Dendritic cell treated with granulocyte-macrophage colony-stimulating factor and Interleukin-4, amounts not matched to agents 40 ng/mL and 50 ng/mL, for 4 days (primary cell): ENCODE measurements at regions not wholly inside any gene's neighbourhood (a gene's known extent, or its start where the extent isn't known, plus 50 kb on each side); places are given as distances from the start of the nearest gene placed in this dataset.

ENCODE experiments used
- H3K27ac Mint-ChIP-seq: one replicate; pipeline ENCODE4 v1.8.0; 2022; ENCODE audit warnings: mild to moderate bottlenecking, mixed read lengths
- H3K27me3 Mint-ChIP-seq: one replicate; pipeline ENCODE4 v1.8.0; 2022; ENCODE audit warnings: mild to moderate bottlenecking, mixed read lengths
- H3K36me3 Mint-ChIP-seq: one replicate; pipeline ENCODE4 v1.8.0; 2022; ENCODE audit warnings: low read depth, mixed read lengths
- H3K4me1 Mint-ChIP-seq: one replicate; pipeline ENCODE4 v1.8.0; 2022; ENCODE audit warnings: low read depth, mixed read lengths
- H3K4me3 Mint-ChIP-seq: one replicate; pipeline ENCODE4 v1.8.0; 2022; ENCODE audit warnings: mild to moderate bottlenecking, moderate library complexity, mixed read lengths
- H3K9me3 Mint-ChIP-seq: one replicate; pipeline ENCODE4 v1.8.0; 2022; ENCODE audit warnings: mixed read lengths
- intact Hi-C: fragments of 100-400 bp; cut with micrococcal nuclease; formaldehyde crosslinking; loops from one replicate; pipeline ENCODE4 v1.15.0; 2022

DNA sequence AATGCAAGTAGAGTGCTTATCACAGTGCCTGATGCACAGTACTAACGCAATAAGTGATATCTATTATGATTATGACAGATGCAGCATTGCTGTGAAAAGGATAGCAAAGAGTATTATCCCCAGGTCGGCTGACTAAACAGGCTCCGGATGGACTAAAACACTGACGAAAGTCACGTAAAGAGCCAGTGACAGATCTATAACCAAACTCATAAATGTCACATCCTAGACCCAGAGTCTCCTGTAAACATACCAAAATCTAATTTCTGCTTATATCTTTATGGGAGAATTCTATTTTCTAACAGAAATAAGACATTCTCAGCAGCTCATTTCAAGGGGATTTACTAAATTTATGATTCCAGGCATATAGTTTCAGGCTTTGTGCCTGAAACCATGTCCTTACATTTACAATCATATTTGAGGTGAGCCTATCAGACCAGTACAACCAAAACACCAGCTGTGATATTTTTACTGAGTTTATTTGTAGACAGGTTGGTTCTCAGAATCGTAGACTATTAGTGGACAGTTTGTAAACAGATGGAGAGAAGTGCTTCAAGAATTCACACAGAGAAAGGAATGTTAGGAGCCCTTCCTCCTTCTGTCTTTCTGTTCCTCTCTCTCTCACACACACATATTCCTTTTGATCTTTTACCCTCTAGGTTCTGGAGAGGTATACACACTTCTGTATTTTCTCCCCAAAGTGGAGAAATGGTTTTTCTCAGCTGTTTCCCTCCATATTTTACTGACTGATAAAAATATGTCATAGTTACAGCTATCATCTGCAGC lies 52.4 kb upstream of the WDR26 start:
- H3K4me1 Mint-ChIP-seq, result peaks cover 18% of the 10 kb centered on the region
- no peak overlapping the region for H3K4me3 Mint-ChIP-seq
- intact Hi-C loops, result no loop called here
- no peak overlapping the region for H3K27ac Mint-ChIP-seq
- no peaks in the 10 kb centered on the region for H3K9me3 Mint-ChIP-seq
- no peaks in the 10 kb centered on the region for H3K27me3 Mint-ChIP-seq
- H3K36me3 Mint-ChIP-seq, result no peaks in the 10 kb centered on the region

DNA sequence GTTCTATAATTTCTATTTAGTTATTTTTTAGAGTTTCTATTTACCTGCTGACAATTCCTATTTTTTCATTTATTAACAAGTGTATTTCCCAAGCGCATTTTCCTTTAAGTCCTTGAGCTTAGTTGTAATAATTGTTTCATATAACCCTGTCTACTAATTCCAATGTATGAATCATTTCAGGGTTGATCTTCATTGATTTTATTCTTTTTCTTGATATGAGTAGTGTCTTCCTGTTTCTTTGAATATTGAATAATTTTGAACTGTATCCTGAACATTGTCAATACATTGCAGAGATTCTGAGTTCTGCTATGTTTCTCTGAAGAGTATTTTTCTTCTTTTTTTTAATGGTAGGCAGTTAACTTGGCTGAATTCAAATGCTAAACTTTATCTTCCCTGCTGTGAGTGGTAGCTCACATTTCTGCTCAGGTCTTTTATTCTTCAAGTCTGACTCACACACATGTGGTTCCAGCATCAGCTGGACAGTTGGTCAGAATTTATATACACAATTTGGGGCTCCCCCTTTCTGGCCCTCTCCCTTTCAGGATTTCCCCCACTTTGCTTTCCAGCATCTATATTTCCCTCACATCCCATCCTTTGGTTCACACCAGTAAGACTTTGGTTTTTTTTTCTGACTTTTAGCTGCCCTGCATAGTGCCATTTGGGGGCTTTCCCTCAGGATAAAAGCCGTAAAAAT lies 54.4 kb upstream of the WDR26 start:
- no peaks in the 10 kb centered on the region for H3K9me3 Mint-ChIP-seq
- H3K27me3 Mint-ChIP-seq, result no peaks in the 10 kb centered on the region
- H3K27ac Mint-ChIP-seq, result peak overlapping the region; percentile 39
- intact Hi-C loops, result no loop called here
- H3K4me3 Mint-ChIP-seq, result no peak overlapping the region
- H3K4me1 Mint-ChIP-seq, result peaks cover 24% of the 10 kb centered on the region
- H3K36me3 Mint-ChIP-seq, result no peaks in the 10 kb centered on the region

DNA sequence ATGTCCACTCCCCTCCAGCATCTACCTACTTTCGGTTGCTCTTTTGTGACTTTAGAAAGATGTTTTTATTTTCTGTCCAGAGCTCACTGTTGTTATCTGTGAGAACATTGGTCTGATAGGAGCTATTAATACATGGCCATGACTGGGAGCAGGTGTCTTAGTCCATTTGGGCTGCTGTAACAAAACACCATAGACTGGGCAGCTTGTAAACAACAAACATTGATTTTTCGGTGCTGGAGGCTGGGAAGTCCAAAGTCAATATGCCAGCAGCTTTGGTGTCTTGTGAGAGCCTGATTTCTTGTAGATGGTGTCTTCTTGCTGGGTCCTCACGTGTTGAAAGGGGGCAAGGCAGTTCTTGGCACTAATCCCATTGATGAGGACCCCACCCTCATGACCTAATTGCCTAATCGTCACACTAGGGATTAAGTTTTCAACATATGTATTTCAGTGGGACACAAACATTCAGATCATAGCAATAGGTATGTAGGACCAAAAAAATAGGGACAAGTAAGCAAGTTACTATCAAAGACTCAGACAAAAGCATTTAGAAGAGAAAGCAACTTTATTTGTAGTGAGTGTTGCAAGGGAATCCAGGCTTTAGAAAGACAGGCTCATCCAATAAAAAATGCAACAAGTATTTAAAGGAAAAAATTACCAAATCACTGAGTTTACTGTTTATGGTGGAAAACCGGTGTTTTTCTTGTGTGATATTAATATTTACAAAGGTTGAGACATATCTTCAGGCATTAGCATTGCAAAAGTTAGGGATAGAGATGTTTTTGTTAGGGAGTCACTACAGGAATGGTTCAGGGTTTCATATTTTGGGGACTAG lies 55.2 kb upstream of the WDR26 start:
- Mint-ChIP-seq H3K36me3 (no peaks in the 10 kb centered on the region), H3K27me3 (no peaks in the 10 kb centered on the region), H3K9me3 (no peaks in the 10 kb centered on the region), H3K4me3 (no peak overlapping the region), H3K27ac (peak overlapping the region; percentile 39), H3K4me1 (peaks cover 30% of the 10 kb centered on the region)
- intact Hi-C loops, result no loop called here

DNA sequence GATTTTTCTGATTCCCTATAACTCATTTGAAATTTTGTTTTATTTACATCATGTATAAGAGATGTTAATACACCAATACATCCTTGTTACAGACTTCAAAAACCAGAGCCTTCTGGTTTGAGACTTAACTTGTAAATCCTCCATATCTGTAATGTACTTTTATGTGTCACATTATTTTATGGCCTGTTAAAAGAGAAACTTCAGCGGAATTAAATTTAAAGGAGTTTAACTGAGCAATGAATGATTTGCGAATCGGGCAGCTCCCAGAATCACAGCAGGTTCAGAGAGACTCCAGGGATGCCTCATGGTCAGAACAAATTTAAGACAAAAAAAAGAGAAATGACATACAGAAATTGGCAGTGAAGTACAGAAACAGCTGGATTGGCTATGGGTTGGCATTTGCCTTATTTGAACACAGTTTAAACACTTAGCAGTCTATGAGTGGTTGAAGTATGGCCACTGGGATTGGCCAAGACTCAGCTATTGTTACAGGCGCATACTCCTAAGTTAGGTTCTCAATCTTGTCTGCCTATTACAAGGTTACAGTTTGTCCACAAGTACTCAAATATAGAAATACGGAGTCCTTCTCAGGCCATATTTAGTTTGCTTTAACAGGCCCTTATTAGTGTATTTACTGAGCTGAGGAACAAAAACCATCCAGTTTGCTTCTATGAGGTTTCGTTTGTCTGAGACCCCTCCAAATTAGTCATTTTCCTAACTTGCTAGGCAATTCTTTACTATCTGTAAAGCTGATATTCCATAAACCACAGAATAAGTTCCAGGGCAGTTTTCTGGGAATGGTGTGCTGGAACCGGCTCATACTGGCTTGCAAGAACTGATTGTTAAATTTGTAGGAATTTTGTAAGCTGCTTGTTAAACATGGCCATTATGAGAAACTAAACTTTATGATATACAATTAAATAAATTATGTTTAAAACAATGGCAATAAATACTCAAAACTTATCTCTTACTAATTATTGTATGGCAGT lies 56.2 kb upstream of the WDR26 start:
- peaks cover 41% of the 10 kb centered on the region for H3K4me1 Mint-ChIP-seq
- no peaks in the 10 kb centered on the region for H3K9me3 Mint-ChIP-seq
- no peaks in the 10 kb centered on the region for H3K36me3 Mint-ChIP-seq
- no peak overlapping the region for H3K4me3 Mint-ChIP-seq
- no peaks in the 10 kb centered on the region for H3K27me3 Mint-ChIP-seq
- intact Hi-C loops, result no loop called here
- peak overlapping the region; percentile 39 for H3K27ac Mint-ChIP-seq

DNA sequence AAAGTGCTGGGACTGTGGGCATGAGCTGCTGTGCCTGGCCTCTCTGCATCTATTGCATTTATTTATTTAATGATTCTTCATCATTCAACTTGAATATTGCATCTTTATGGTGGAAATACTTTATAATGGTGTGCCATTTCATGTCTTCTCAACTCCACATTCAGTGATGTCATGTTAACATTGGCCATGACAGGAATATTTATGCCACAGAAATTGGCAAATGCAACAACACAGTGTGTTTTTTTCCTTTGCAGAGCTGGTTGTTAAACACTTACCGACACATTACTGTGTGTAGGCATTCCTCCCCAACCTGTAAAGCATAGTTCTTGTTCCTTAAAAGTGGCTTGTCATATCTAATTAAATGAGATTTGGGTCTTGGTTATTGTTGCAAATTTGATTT lies 57.4 kb upstream of the WDR26 start:
- Mint-ChIP-seq H3K4me3 (no peak overlapping the region), H3K27ac (no peak overlapping the region), H3K36me3 (peaks cover 4% of the 10 kb centered on the region), H3K9me3 (no peaks in the 10 kb centered on the region), H3K4me1 (peaks cover 50% of the 10 kb centered on the region), H3K27me3 (no peaks in the 10 kb centered on the region)
- intact Hi-C loops, result no loop called here

DNA sequence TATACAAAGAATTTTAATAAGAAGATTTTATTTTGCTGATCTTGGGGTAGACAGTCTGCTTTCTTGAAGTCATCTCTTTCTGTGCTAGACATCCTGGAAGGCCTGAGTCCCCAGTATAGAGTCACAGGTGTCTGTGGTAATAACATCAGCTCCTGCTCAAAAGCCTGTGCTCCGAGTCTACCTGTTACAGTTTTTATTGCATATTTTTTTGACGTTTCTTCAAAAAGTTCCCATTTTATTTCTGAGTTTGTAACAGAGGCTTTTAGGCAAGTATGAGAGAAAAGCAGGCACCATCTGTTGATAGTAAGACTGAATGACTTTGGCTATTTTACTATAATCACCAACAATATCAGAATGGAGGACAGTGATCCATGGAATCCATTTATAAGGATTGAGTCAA lies 58.0 kb upstream of the WDR26 start:
- Mint-ChIP-seq H3K27ac (peak overlapping the region; percentile 48), H3K4me1 (peaks cover 51% of the 10 kb centered on the region), H3K9me3 (no peaks in the 10 kb centered on the region), H3K27me3 (no peaks in the 10 kb centered on the region), H3K4me3 (no peak overlapping the region), H3K36me3 (peaks cover 5% of the 10 kb centered on the region)
- intact Hi-C loops, result no loop called here

DNA sequence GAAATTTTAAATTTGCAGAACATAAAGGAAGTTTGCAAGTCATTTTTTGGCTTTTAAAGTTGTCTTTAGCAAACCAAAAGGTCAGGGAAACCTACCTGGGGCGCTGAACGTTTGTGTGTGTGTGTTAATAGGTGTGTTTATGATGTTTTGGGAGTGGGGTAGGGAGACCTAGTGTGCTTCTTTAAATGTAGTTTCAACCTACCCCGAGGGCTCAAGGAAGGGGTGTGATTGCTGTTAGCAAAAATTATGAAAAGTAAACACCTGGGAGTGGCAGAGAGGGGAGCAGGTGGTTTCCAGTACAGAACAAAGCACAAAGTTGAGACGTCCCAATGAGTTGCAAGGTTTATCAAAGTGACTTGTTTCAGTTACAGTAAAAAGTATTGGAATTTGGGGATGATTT lies 58.7 kb upstream of the WDR26 start:
- no peaks in the 10 kb centered on the region for H3K9me3 Mint-ChIP-seq
- H3K4me3 Mint-ChIP-seq, result no peak overlapping the region
- peaks cover 57% of the 10 kb centered on the region for H3K4me1 Mint-ChIP-seq
- intact Hi-C loops, result no loop called here
- H3K27ac Mint-ChIP-seq, result peak overlapping the region; percentile 48
- no peaks in the 10 kb centered on the region for H3K27me3 Mint-ChIP-seq
- peaks cover 5% of the 10 kb centered on the region for H3K36me3 Mint-ChIP-seq

DNA sequence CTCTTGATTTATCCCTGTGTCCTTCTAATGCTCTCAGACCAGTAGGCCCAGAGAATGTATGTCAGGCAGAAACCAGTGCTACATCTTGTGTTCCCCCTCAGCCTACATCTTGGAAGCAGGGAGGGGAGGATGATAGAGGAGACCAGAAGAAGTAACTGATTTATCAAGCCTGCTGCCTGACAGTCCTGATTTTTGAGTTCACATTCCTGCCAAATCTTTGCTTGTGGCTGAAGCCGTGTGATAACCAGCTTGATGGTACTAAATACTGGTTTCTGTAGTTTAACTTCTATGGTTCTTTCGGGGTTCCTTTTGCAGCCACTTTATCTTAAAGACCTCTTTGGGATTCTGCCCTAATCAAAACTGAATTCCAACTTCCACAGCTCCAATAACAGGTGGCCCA lies 59.7 kb upstream of the WDR26 start:
- H3K27me3 Mint-ChIP-seq, result no peaks in the 10 kb centered on the region
- H3K27ac Mint-ChIP-seq, result peak overlapping the region; percentile 88
- H3K36me3 Mint-ChIP-seq, result peaks cover 5% of the 10 kb centered on the region
- H3K4me3 Mint-ChIP-seq, result no peak overlapping the region
- H3K9me3 Mint-ChIP-seq, result no peaks in the 10 kb centered on the region
- peaks cover 60% of the 10 kb centered on the region for H3K4me1 Mint-ChIP-seq
- intact Hi-C loops, result no loop called here

DNA sequence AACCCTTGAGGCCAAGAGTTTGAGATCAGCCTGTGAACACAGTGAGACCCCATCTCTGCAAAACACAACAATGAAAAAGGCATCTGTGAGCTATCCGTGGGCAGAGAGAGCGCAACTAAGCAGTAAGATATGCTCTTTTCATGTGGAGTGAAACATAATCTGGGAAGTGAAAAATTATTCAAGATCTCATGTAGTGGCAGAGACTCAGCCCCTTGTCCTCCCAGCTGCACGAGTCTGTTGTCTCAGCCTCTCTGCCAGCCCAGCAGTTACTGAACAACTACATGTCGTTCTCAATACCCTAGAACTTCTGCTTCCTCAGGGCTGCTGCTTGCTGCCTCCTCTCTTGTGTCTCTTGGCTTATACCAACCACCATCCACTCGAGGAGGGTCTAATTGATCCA lies 61.3 kb upstream of the WDR26 start:
- H3K36me3 Mint-ChIP-seq, result peaks cover 5% of the 10 kb centered on the region
- intact Hi-C loops, result no loop called here
- no peaks in the 10 kb centered on the region for H3K9me3 Mint-ChIP-seq
- peaks cover 71% of the 10 kb centered on the region for H3K4me1 Mint-ChIP-seq
- peak overlapping the region; percentile 88 for H3K27ac Mint-ChIP-seq
- no peak overlapping the region for H3K4me3 Mint-ChIP-seq
- H3K27me3 Mint-ChIP-seq, result no peaks in the 10 kb centered on the region

DNA sequence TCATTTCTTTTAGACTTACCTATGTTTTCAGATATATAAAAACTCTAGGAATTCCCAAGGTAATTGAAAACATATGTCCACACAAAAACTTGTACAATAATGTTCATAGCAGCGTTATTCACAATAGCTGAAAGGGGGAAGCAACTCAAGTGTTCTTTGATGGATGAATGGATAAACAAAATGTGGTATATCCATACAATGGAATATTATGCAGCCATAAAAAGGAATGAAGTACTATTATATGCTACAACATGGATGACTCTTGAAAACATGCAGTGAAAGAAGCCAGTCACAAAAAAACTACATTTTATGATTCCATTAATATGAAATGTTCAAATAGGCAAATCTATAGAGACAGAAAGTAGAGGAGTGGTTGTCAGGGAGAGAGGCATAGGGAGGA lies 62.2 kb upstream of the WDR26 start:
- Mint-ChIP-seq H3K4me3 (no peak overlapping the region), H3K4me1 (peaks cover 78% of the 10 kb centered on the region), H3K36me3 (peaks cover 5% of the 10 kb centered on the region), H3K9me3 (no peaks in the 10 kb centered on the region), H3K27ac (peak overlapping the region; percentile 88), H3K27me3 (no peaks in the 10 kb centered on the region)
- intact Hi-C loops, result no loop called here

DNA sequence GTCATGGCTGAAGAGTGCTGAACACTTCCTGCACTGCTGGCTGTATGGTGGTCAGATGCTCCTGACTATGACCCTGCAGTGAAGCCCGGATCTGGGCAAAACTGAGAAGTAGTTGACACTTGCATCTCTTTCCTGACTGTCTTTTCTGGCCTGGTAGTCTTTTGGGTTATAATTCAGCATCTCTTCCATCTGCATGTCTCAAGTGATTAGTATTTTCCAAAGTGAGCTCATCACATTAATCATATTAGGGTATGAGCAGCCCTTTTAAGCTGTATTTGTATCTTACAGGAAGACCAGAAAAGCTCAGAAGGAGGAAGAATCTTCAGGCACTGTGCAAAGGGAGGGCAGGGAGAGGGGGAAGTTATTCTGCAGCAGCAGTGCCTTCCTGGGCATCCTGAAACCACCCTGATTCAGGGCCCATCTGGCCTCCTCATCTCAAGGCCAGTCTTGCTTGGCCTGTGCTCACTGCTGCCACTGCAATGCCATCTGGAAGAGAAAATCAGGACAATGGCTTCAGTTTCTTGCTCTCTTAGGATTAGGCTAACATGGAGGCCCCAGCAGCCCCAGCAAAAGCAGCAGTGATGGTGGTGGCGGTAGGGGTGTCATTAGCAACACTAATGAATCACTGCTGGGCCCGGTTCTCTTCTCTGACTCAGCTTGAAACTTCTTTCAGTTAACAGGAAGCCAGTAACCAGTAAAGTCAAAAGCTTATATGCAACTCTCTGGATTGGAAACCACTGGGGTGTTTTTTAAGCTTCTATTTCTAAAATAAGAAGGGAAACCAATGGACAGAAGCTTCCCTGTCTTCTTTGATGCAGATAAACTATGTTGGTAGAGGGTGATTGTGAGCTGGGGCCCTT lies 63.3 kb upstream of the WDR26 start:
- Mint-ChIP-seq H3K4me1 (peaks cover 89% of the 10 kb centered on the region), H3K9me3 (no peaks in the 10 kb centered on the region), H3K27me3 (no peaks in the 10 kb centered on the region), H3K36me3 (peaks cover 5% of the 10 kb centered on the region), H3K27ac (peak overlapping the region; percentile 88), H3K4me3 (peak overlapping the region; percentile 67)
- intact Hi-C loops, result no loop called here

DNA sequence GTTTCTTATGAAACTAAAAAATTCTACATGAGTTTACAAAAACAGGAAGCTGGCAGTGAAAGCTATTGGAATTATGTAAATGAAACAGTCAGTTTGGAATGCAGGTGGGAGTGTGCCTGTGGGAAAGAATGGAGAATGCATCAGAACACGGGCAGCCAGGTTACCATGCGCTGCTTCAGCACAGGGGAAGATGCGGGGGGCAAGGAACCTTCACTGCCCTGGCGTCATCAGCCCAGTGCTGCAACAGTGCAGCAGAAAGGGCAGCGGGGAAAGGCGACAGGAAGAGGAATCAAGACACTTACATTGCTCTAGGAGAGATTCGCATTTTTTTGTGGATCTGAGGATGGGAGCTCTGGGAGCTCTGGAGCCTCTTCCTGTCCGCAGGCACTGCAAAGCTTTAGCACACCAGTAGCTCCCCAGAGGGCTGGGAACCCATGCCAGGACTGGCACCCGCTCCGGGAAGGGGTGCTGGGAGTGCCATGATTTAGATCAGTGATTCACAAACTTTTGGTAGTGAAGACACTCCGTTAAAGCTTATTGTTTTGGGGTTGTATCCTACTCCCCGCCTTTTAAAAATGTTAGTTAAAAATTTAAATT lies 64.1 kb upstream of the WDR26 start:
- Mint-ChIP-seq H3K27ac (peak overlapping the region; percentile 88), H3K4me1 (peaks cover 91% of the 10 kb centered on the region), H3K36me3 (peaks cover 5% of the 10 kb centered on the region), H3K27me3 (no peaks in the 10 kb centered on the region), H3K9me3 (no peaks in the 10 kb centered on the region), H3K4me3 (peak overlapping the region; percentile 67)
- intact Hi-C loops, result no loop called here
